ENCODE measurements at regions not wholly inside any gene's neighbourhood (a gene's known extent, or its start where the extent isn't known, plus 50 kb on each side); places are given as distances from the start of the nearest gene placed in this dataset.
"Not testable (repeated sequence)": the region's sequence is repeated elsewhere in the genome, so short reads cannot be mapped to it uniquely, and the experiment has no call there.

DNA sequence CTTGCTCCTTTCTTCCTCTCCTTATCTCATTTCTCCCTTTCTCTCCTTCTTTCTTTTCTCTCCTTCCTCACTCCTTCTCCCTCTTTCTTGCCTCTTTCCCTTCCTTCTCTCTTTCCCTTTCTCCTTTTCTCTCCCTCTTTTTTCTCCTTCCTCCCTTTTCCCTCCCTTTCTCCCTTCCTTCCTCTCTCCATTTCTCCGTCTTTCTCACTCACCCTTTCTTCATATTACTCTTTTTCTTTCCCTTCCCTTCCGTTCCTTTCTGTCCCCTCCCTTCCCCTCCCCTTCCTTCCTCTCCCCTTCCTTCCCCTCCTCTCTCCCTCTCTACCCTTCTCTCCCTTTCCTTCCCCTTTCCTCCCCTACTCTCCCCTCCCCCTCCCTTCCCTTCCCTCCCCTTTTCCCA is 240.8 kb downstream of the HS3ST3B1 start:
- Mint-ChIP-seq H3K4me3 (ENCODE audit: unreplicated experiment) (no peak overlapping the region), H3K4me1 (ENCODE audit: low read depth, unreplicated experiment) (no peaks in the 10 kb centered on the region), H3K27ac (ENCODE audit: unreplicated experiment) (no peak overlapping the region), H3K9me3 (ENCODE audit: unreplicated experiment) (peaks cover 1% of the 10 kb centered on the region), H3K27me3 (ENCODE audit: unreplicated experiment) (peaks cover 2% of the 10 kb centered on the region), H3K36me3 (ENCODE audit: unreplicated experiment) (peaks cover 3% of the 10 kb centered on the region)
- TF ChIP-seq, protein P1, sequence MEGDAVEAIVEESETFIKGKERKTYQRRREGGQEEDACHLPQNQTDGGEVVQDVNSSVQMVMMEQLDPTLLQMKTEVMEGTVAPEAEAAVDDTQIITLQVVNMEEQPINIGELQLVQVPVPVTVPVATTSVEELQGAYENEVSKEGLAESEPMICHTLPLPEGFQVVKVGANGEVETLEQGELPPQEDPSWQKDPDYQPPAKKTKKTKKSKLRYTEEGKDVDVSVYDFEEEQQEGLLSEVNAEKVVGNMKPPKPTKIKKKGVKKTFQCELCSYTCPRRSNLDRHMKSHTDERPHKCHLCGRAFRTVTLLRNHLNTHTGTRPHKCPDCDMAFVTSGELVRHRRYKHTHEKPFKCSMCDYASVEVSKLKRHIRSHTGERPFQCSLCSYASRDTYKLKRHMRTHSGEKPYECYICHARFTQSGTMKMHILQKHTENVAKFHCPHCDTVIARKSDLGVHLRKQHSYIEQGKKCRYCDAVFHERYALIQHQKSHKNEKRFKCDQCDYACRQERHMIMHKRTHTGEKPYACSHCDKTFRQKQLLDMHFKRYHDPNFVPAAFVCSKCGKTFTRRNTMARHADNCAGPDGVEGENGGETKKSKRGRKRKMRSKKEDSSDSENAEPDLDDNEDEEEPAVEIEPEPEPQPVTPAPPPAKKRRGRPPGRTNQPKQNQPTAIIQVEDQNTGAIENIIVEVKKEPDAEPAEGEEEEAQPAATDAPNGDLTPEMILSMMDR (IDR thresholded peaks at IDR 0.05; ENCODE audit: partially characterized antibody, unreplicated experiment) = no peak
- no peak for DNase-seq

DNA sequence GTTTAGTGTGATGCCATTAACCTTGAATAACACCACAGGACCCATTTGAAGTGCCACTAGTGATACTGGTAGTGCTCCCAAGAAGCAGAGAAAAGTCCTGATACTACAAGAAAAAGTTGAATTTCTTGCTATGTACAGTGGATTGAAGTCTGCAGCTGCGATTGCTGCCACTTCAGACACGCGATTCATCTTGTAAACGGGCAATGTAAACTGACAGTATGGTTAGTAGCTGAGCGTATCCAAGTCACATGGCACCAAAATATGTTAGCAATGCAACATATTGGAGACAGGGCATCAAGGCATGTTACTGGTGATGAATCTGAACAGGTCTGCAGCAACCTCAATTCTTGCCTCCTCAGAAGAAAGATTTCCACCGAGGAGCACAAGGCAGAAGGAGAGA is 238.9 kb downstream of the HS3ST3B1 start:
- no peak for DNase-seq
- no peak overlapping the region for H3K27ac Mint-ChIP-seq (ENCODE audit: unreplicated experiment)
- no peak overlapping the region for H3K4me3 Mint-ChIP-seq (ENCODE audit: unreplicated experiment)
- TF ChIP-seq, protein P1 (IDR thresholded peaks at IDR 0.05; ENCODE audit: partially characterized antibody, unreplicated experiment) = no peak
- H3K4me1 Mint-ChIP-seq (ENCODE audit: low read depth, unreplicated experiment) = no peaks in the 10 kb centered on the region
- peaks cover 2% of the 10 kb centered on the region for H3K27me3 Mint-ChIP-seq (ENCODE audit: unreplicated experiment)
- peaks cover 3% of the 10 kb centered on the region for H3K36me3 Mint-ChIP-seq (ENCODE audit: unreplicated experiment)
- H3K9me3 Mint-ChIP-seq (ENCODE audit: unreplicated experiment) = peaks cover 1% of the 10 kb centered on the region

DNA sequence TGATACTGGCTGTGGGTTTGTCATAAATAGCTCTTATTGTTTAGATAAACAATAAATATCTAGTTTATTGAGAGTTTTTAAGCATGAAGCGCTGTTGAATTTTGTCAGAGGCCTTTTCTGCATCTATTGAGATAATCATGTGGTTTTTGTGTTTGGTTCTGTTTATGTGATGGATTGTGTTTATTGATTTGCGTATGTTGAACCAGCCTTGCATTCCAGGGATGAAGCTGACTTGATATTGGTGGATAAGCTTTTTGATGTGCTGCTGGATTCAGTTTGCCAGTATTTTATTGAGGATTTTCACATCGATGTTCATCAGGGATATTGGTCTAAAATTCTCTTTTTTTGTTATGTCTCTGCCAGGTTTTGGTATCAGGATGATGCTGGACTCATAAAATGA is 231.4 kb downstream of the HS3ST3B1 start:
- not testable (repeated sequence) for H3K27ac Mint-ChIP-seq (ENCODE audit: unreplicated experiment); H3K4me1 Mint-ChIP-seq (ENCODE audit: low read depth, unreplicated experiment); H3K27me3 Mint-ChIP-seq (ENCODE audit: unreplicated experiment); H3K4me3 Mint-ChIP-seq (ENCODE audit: unreplicated experiment); DNase-seq
- peaks cover 12% of the 10 kb centered on the region for H3K36me3 Mint-ChIP-seq (ENCODE audit: unreplicated experiment)
- H3K9me3 Mint-ChIP-seq (ENCODE audit: unreplicated experiment) = peaks cover 10% of the 10 kb centered on the region

DNA sequence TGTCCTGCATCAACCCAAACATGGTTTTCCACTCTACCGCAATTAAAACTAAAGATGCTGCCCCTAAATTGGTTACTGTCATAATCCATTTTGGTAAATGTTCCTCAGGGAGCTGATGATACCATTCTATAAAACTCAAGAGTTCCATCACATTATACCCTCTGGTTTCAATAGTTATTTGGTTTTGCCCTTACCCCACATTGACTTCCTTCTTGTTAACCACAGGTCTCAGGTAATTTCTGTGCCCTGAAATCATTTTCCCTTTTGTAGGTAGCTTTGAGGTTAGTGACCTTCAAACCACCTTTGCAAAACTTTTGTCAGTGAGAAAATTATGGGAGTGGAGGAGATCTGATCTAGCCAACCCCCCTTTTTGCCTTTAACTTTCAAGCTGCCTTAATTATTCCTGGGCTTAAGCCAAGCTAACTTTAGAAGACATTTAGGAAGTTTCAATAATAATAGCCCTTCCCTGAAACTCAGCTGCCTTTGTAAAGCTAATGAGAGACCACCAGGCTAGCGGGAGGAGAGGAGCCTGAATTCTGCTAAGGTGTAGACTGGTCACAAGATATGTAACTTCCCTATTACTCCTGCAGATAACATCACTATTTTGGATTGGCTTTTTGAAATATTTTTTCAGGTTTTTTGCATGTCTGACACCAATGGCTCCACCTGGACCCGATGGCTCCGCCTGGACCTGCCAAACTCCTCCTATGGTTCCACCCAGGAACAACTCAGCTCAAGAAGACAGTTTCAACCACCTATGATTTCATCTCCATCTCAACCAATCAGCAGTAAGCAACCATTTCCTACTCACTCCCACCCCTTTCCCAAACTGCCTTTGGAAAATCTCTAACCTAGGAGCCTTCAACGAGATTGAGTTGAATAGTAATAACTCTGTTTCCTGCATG is 224.9 kb downstream of the HS3ST3B1 start:
- peaks cover 1% of the 10 kb centered on the region for H3K27me3 Mint-ChIP-seq (ENCODE audit: unreplicated experiment)
- peaks cover 2% of the 10 kb centered on the region for H3K9me3 Mint-ChIP-seq (ENCODE audit: unreplicated experiment)
- H3K27ac Mint-ChIP-seq (ENCODE audit: unreplicated experiment) = no peak overlapping the region
- H3K4me3 Mint-ChIP-seq (ENCODE audit: unreplicated experiment) = no peak overlapping the region
- H3K36me3 Mint-ChIP-seq (ENCODE audit: unreplicated experiment) = no peaks in the 10 kb centered on the region
- DNase-seq = no peak
- H3K4me1 Mint-ChIP-seq (ENCODE audit: low read depth, unreplicated experiment) = no peaks in the 10 kb centered on the region
- TF ChIP-seq, protein P1 (IDR thresholded peaks at IDR 0.05; ENCODE audit: partially characterized antibody, unreplicated experiment) = no peak

DNA sequence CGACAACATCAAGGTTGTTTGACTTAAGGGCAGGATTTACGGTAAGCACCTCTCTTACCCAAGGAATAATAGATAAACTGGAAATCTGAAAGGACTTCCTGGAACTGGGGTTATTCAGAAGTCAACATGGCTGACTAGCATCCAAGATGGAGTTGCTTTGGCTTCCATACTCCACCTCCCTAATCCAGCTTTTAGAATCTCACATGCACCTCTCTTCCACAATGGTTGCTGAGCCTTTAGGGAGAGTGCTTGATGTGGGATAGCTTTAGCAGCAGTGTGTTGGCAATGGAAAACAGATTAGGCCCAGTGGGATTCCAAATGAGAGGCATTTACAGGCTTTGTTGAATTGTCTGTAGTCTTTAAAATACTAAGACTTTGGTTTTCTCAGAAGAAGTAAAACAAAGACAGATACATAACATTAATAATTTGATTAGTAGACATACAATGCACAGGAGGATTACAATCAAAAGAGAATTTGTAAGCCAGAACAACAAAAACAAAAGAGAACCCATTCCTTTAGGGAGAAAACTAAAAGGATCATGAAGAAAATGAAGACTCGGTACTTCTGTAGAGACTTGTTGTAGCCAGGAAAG is 222.0 kb downstream of the HS3ST3B1 start:
- DNase-seq = no peak
- H3K27me3 Mint-ChIP-seq (ENCODE audit: unreplicated experiment) = no peaks in the 10 kb centered on the region
- H3K36me3 Mint-ChIP-seq (ENCODE audit: unreplicated experiment) = no peaks in the 10 kb centered on the region
- H3K4me1 Mint-ChIP-seq (ENCODE audit: low read depth, unreplicated experiment) = no peaks in the 10 kb centered on the region
- H3K9me3 Mint-ChIP-seq (ENCODE audit: unreplicated experiment) = no peaks in the 10 kb centered on the region
- TF ChIP-seq, protein P1 (IDR thresholded peaks at IDR 0.05; ENCODE audit: partially characterized antibody, unreplicated experiment) = no peak
- H3K27ac Mint-ChIP-seq (ENCODE audit: unreplicated experiment) = no peak overlapping the region
- H3K4me3 Mint-ChIP-seq (ENCODE audit: unreplicated experiment) = no peak overlapping the region

DNA sequence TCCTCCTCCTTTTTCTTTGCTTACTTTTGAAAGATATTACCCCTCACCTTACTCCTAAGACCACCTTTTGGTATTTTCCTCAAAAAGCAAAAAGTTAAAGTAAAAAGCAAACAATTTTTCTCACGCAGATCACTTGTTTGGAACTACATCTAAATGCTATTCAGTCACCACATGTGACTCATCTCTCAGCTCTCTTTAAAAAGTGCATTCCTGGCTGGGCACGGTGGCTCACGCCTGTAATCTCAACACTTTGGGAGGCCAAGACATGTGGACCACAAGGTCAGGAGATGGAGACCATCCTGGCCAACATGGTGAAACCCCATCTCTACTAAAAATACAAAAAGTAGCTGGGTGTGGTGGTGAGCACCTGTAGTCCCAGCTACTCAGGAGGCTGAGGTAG is 218.0 kb downstream of the HS3ST3B1 start:
- not testable (repeated sequence) for H3K4me3 Mint-ChIP-seq (ENCODE audit: unreplicated experiment); H3K9me3 Mint-ChIP-seq (ENCODE audit: unreplicated experiment); H3K36me3 Mint-ChIP-seq (ENCODE audit: unreplicated experiment); H3K4me1 Mint-ChIP-seq (ENCODE audit: low read depth, unreplicated experiment); DNase-seq; H3K27ac Mint-ChIP-seq (ENCODE audit: unreplicated experiment); H3K27me3 Mint-ChIP-seq (ENCODE audit: unreplicated experiment)

Measured in glutamatergic neuron (in vitro differentiated cells).